Rectal smooth muscle tissue (tissue), 1 donor: ENCODE measurements at regions not wholly inside any gene's neighbourhood (a gene's known extent, or its start where the extent isn't known, plus 50 kb on each side); places are given as distances from the start of the nearest gene placed in this dataset.

Experiments
- H3K27ac ChIP-seq: one replicate; pipeline ENCODE4 v1.7.0; 2013; ENCODE audit warnings: low read depth, low read length, inconsistent platforms
- H3K27me3 ChIP-seq: one replicate; pipeline ENCODE4 v1.7.0; 2013; ENCODE audit warnings: low read length; ENCODE audit not compliant: control insufficient read depth, insufficient read depth
- H3K36me3 ChIP-seq: one replicate; pipeline ENCODE4 v1.7.0; 2013; ENCODE audit warnings: low read length; ENCODE audit not compliant: control insufficient read depth, insufficient read depth
- H3K4me1 ChIP-seq: one replicate; pipeline ENCODE4 v1.7.0; 2013; ENCODE audit warnings: low read length; ENCODE audit not compliant: control insufficient read depth, insufficient read depth
- H3K4me3 ChIP-seq: one replicate; pipeline ENCODE4 v1.7.0; 2013; ENCODE audit warnings: low read length
- H3K9ac ChIP-seq: one replicate; pipeline ENCODE4 v1.7.0; 2013; ENCODE audit warnings: low read length

DNA sequence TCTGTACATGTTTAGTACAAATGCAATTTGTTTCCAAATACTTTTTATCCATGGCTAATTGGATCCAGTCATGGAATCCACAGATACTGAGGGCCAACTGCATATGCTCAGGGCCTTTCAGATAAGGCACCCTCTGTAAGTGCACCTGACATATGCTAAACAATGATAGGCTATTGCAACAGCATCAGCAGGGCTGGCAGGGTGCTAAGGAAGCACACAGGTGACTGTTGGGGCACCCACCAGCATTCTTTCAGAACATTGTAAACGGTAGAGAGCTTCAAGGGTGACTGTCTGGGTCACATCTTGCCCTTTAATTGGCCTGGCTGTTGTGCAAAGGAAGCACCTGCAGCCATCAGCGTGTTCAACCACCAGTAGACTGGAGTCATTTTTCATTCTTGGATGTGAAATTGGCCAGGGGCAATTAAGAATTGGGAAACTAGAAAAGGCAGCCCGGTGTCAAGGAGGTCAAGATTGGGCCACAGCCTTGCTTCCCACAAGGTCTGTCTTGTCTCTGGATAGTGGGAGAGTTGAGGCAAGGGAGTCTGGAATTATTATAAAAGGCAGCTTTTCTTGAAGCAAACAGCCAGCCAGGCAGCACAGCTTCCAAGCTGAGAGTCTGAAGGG, 129.3 kb upstream of the RAI14 start:
- H3K36me3 ChIP-seq: no peaks in the 10 kb centered on the region
- H3K27me3 ChIP-seq: no peaks in the 10 kb centered on the region
- peaks cover 17% of the 10 kb centered on the region for H3K4me1 ChIP-seq
- no peak overlapping the region for H3K4me3 ChIP-seq
- no peak overlapping the region for H3K27ac ChIP-seq
- H3K9ac ChIP-seq: no peak overlapping the region

DNA sequence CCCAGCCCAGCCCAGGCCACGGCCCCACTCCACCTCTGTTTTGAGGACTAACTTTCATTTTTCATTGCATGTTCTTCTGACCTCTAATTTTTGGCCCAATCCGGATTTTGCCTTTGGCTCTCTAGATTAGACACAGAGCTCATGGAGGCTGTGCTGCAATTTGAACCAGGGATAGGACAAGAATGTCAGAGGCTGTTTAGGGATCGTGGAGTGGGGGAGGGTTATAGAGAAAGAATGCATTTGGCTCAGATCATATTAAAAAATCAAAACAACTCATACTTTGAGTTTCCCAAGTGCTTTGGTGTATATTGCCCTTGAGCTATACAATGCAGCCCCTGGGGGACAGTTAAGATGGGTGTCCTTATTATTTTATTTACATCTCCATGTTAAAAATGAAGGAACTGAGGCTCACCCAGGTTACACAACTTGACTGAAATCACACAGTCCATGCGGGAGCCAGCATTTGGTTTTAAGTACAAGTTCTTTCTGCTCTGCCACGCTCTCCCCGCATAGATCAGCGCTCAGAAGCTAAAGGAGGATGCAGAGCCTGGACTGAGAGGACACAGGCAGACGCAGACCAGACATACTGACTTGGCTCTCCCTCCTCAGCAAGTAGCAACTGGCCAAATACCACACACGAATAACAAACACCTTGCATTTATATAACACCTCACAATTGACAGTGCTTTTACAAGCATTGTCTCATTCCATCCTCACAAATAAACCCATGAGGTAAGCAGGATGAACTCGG, 126.4 kb upstream of the RAI14 start:
- no peak overlapping the region for H3K4me3 ChIP-seq
- H3K4me1 ChIP-seq: peaks cover 22% of the 10 kb centered on the region
- peak overlapping the region; percentile 76 for H3K27ac ChIP-seq
- H3K27me3 ChIP-seq: no peaks in the 10 kb centered on the region
- H3K9ac ChIP-seq: no peak overlapping the region
- no peaks in the 10 kb centered on the region for H3K36me3 ChIP-seq

DNA sequence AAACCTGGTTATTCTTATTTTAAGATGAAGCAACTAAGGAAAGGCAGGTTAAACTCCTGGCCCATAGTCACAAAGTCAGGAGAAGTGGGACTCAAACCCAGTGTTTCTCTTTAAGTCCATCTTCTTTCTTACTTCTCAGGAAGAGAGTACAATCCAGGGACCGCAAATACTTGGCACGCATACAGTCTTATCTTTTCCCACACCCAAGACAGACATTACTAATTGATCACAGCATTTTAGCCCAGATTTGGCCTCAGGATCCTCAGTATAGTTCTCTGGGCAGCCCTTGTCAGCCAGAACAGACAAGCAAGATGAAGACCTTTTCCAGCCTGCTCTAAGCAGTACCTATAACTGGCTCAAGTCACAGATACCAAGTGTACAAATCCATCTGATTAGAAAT, 125.5 kb upstream of the RAI14 start:
- H3K4me1 ChIP-seq: peaks cover 23% of the 10 kb centered on the region
- no peak overlapping the region for H3K9ac ChIP-seq
- H3K36me3 ChIP-seq: no peaks in the 10 kb centered on the region
- H3K27me3 ChIP-seq: no peaks in the 10 kb centered on the region
- peak overlapping the region; percentile 76 for H3K27ac ChIP-seq
- H3K4me3 ChIP-seq: no peak overlapping the region

DNA sequence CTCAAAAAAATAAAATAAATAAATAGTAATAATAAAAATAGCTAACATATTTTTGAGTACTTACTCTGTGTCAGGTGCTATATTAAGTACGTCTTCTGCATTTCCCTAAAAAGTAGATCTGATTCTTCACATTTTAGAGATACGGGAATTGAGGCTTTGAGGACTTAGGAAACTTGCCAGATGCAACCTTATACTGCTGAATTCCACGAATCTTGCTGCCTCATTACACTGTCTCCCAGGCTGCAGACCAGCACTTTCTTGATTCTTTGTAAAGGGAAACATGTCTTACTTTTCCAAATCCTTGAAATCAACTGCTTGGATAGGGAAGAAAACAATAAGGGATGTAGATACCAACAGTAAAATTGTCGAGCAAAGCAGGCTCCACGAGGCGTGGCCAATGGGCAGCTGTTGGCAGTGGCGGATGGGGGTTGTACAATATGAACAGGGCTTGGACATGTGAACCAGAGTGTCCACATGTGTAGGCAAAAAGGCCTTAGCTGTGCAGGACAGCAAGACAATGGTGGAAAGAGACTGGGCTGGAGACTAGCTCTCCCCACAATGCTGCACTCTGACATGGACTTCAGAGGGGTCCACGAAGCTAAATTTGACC, 124.3 kb upstream of the RAI14 start:
- no peaks in the 10 kb centered on the region for H3K36me3 ChIP-seq
- H3K9ac ChIP-seq: no peak overlapping the region
- H3K27me3 ChIP-seq: no peaks in the 10 kb centered on the region
- no peak overlapping the region for H3K4me3 ChIP-seq
- peaks cover 23% of the 10 kb centered on the region for H3K4me1 ChIP-seq
- H3K27ac ChIP-seq: no peak overlapping the region

DNA sequence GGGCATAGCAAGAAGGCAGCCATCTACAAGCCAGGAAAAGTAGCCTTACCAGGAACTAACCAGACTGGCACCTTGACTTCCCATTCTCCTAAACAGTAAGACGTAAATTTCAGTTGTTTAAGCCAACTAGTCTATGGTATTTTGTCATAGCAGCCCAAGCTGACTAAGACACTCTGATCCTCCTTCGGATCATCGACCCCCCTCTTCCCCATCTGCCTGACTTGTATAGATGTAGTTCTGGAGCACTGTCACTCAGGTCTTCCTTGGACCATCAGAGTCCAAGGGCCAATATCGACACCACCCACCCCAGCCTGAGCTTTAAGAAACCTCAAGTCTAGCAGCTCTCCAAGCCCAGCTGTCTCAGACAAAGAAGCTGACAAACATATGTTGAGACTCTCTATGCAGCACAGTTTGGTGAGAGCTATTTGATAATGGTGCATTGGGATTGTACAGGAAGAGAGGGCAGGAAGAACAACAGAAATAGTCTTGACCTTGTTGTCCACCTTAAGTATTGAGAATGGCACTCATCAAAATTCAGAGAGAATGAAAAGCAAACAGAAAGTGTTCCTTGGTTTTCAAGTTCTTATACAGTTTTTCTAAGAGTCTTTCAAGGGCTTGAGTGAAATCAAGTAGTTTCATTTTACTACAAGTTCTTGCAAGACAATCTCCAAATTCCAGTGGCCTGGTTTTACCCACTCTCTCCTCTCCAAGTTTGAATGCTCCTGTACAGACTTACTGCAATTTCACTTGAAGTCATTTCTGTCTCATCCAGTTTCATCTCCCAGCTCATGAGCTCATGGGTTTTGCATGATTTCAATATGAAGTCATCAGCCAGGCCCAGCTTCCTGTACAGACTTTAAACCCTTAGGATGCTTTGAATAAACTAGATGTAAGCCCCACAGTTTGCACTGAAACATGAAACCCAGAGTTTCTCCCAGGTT, 122.3 kb upstream of the RAI14 start:
- H3K27ac ChIP-seq: no peak overlapping the region
- H3K9ac ChIP-seq: no peak overlapping the region
- H3K27me3 ChIP-seq: no peaks in the 10 kb centered on the region
- H3K4me1 ChIP-seq: peaks cover 23% of the 10 kb centered on the region
- no peak overlapping the region for H3K4me3 ChIP-seq
- H3K36me3 ChIP-seq: no peaks in the 10 kb centered on the region

DNA sequence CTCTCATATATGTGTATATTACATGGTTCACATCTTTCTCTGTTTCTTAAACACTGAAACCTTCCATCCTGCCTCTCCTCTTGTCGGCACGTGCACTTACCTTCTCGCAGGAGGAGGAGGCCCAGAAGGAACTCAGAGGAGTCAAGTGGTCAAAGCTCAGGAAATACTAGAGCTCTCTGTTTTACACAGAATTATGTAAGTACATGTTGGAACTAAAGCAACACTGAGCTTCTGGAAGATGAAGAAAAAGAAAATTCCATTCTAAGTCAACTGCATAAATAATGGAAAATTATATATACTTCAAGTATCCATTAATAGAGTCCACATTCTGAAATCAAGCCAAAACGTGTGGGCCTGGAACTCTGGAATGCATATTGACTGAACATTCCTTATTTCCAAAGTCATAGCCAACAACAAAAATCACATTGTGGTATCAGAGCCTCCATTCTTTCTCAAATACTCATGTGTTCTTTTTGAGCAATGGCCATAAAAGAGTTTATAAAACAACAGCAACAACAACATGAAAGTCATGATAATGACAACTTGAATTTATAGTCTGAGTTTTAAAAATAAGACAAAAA, 121.5 kb upstream of the RAI14 start:
- no peaks in the 10 kb centered on the region for H3K27me3 ChIP-seq
- no peaks in the 10 kb centered on the region for H3K36me3 ChIP-seq
- no peak overlapping the region for H3K9ac ChIP-seq
- H3K4me1 ChIP-seq: peaks cover 20% of the 10 kb centered on the region
- no peak overlapping the region for H3K27ac ChIP-seq
- no peak overlapping the region for H3K4me3 ChIP-seq

DNA sequence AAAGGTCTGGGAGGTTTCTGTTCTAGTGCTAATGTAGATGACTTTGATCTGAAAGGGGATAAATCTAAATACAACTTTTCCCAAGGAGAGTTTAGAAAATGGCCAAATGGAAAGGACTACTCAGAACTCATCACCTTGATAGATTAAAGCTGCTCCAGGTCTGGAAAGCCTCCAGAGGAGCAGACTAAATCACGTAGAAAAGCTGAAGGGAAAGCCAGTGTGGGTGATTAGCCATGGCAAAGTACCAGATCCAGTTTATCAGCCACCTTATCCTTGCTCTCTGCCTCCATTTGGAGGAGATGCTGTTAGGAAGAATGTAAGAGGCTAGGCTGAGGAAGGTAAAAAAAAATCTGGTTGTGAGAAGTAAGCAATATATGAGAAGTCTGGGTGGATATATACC, 120.7 kb upstream of the RAI14 start:
- no peaks in the 10 kb centered on the region for H3K36me3 ChIP-seq
- no peaks in the 10 kb centered on the region for H3K27me3 ChIP-seq
- no peak overlapping the region for H3K4me3 ChIP-seq
- H3K4me1 ChIP-seq: peaks cover 14% of the 10 kb centered on the region
- H3K27ac ChIP-seq: no peak overlapping the region
- no peak overlapping the region for H3K9ac ChIP-seq

DNA sequence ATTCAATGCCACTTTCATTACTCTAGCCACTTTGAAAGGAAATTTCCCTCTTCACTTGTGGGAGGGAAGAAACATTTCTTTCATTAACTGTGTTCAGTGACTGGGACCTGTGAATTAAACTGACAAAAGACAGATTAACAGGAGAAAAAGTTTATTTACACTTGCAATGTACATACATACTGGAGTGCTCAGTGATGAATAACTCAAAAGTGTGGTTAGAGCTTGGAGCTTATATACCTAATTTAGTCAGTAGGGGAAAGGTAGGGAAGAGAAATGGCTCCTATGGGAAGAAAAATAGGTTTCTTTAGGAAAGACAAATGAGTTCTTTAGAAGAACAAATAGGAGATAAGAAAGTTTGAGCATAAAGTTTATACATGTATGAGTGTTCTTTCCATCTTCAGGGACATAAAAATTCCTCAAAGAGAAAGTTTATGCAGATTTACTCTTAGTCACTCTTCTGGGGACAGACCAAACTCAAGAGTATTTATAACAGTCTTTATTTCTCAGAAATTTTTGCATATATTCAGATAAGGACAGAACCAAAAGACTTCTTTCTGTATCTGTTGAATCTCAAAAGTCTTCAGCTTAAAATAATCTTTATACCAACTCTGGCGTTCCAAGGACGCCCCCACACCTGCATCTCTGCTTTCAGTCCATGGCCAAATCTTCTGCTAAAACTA, 120.0 kb upstream of the RAI14 start:
- H3K27ac ChIP-seq: no peak overlapping the region
- H3K4me3 ChIP-seq: no peak overlapping the region
- no peak overlapping the region for H3K9ac ChIP-seq

DNA sequence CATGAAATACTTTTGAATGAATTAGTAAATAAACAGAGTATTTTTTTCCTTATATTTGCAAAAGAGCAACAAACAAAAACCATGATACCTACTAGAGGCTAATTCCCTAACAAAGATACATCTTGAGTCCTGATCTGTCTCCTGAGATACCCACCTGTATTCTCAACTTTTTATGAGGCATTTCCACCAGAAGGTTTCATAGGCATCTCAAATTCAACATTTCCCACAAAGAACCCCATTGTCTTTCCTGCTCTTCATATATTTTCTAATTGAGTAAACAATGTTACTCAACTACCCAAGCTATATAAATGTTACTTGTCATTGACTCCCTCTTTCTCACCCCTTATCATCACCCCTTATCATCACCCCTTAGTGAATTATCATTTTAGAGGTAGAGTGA, 119.4 kb upstream of the RAI14 start:
- peaks cover 11% of the 10 kb centered on the region for H3K4me1 ChIP-seq
- no peak overlapping the region for H3K27ac ChIP-seq
- H3K9ac ChIP-seq: no peak overlapping the region
- H3K4me3 ChIP-seq: no peak overlapping the region
- H3K27me3 ChIP-seq: no peaks in the 10 kb centered on the region
- H3K36me3 ChIP-seq: no peaks in the 10 kb centered on the region

More for the DNA sequence above, 120.0 kb upstream of the RAI14 start:
- Histone ChIP-seq H3K36me3 (no peaks in the 10 kb centered on the region), H3K4me1 (peaks cover 11% of the 10 kb centered on the region), H3K27me3 (no peaks in the 10 kb centered on the region)

DNA sequence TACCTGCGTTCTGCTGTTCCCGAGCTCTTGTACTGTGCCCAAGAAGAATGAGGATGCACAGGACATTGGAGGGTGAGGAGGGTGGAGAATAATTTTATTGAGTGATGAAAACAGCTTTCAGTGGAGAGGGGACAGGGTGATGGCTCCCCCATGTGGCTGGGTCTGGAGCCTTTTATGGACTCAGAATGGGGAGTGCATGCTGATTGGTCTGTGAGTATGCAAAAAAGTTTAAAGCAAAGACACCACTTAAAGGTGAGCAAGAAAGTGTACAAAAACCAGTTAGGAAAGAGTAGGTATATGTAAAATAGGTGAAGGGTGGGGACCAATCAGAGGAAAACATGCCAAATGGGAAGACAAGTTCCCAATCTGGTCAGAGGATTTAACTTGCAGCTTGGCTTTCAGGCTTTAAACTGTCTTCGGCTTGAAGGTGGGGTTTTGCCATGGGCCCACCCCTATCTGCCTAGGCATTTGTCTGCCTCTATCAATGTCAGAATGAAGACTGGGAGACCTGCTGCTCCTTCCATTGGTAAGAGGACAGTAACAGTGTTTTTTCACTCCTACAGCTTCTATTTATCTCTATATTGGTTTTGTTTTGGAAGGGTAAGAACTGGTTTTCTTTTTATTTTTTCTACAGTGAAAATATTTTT, 118.0 kb upstream of the RAI14 start:
- Histone ChIP-seq H3K9ac (no peak overlapping the region), H3K4me1 (peaks cover 11% of the 10 kb centered on the region), H3K36me3 (no peaks in the 10 kb centered on the region), H3K27me3 (no peaks in the 10 kb centered on the region), H3K27ac (no peak overlapping the region), H3K4me3 (no peak overlapping the region)

DNA sequence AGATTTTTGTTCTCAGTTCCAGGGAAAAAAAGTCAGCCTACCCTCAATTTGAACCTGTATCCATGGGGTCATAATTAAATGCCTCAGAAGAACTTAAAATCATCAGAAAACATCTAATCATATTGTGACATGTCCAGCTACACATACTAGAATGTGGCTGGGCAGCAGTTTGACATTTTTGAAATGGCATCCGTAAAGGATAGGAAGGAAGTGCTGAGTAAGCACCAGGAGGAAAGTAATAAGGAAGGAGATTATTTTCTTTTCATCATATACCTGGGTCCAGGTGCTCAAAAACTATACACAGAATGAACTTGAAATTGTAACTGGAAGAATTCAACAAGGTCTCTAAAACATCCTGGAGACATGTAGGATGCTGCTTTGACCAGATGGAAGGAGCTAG, 116.9 kb upstream of the RAI14 start:
- no peak overlapping the region for H3K9ac ChIP-seq
- H3K4me1 ChIP-seq: peaks cover 6% of the 10 kb centered on the region
- H3K27me3 ChIP-seq: no peaks in the 10 kb centered on the region
- H3K36me3 ChIP-seq: no peaks in the 10 kb centered on the region
- H3K27ac ChIP-seq: no peak overlapping the region
- no peak overlapping the region for H3K4me3 ChIP-seq
